COR-L47 (cell line): ENCODE measurements at regions not wholly inside any gene's neighbourhood (a gene's known extent, or its start where the extent isn't known, plus 50 kb on each side); places are given as distances from the start of the nearest gene placed in this dataset.
"Not testable (repeated sequence)": the region's sequence is repeated elsewhere in the genome, so short reads cannot be mapped to it uniquely, and the experiment has no call there.

Experiments used
- DNase-seq: peaks from one replicate; lab custom pipeline; 2025; lab: John Stamatoyannopoulos, UW

DNA sequence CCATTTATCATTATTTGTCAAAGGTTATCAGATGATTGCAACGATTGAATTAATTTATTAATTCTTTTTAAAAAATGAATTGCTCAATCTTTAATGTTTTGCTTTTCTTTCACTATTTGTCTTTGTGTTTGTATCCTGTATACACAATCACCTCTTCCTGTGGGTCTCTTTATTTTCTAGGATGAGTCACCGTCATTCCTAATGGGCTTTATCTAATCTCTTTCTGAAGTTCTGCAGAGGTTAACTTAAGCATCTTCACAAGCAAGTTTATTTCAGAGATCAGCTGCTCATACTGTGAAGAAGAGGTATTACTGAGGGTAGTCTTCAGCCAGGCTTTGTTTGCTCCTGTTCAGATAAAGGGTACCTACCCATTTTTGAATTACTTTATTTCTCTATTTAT is 323.9 kb downstream of the NNT start:
- DNase-seq = no peak

DNA sequence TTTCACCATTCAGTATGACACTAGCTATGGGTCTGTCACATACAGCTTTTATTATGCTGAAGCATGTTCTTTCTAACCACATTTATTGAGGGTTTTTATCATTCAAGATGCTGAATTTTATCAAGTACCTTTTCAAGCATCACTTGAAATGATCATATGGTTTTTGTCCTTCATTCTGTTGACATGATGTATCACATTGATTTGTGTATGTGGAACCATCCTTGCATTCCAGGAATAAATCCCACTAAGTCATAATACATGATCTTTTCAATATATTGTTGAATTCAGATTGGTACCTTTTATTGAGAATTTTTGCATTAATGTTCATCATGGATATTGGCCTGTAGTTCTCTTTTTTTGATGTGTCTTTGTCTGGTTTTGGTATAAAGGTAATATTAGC is 317.4 kb downstream of the NNT start:
- no peak for DNase-seq

DNA sequence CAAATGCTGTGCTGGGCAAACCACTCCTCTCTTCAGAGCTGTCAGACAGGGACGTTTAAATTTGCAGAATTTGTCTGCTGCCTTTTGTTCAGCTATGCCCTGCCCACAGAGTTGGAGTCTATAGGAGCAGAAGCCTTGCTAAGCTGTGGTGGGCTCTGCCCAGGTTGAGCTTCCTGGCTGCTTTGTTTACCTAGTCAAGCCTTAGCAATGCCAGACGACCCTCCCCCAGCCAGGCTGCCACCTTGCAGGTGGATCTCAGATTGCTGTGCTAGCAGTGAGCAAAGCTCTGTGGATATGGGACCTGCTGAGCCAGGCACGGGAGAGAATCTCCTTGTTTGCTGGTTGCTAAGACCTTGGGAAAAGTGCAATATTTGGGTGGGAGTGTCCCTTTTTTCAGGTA is 314.9 kb downstream of the NNT start:
- DNase-seq = no peak

- DNase-seq = no peak
Observed at GRCh38 chr5:43903129-43903528, 300.1 kb downstream of the NNT start.

- DNase-seq = no peak
Observed at GRCh38 chr5:43900974-43901373, 298.0 kb downstream of the NNT start.

DNA sequence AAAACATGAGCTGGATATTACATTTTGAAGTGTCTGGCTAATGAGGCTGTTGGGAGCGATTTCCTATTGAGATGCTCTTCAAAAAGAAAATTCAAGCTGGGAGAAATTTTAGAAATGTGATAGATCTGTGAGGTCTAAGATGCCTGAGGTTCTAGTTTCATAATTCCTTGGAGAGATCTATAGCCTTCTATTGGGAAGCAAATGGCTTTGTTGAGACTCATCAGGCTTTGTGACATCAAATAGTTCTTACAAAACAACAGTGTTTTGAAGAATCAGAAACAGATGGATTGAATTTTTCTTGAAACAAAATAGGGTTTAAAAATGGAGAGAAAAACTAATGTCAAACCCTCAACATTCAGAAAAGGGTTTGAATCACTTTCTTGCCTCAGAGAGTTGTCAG is 292.9 kb downstream of the NNT start:
- no peak for DNase-seq

- no peak for DNase-seq
Observed at GRCh38 chr5:43893951-43894684, 291.1 kb downstream of the NNT start.

DNA sequence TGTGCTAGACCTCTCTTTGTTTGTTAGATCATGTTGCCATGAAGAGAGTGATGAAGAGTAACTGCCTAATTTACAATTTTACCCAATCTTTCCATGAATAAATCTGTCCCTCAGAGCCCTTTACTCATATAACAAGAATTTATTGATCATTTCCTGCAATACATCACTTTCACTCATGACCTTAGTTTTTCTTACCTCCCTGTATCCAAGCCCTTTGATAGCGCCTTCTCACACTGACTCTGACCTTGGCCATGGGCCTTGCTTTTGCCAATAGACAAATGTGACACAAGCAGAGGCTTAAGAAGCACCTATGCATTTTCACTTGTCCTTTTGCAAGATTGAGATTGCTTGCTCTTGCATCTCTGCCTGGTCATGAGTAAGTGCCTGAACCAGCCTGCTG is 288.1 kb downstream of the NNT start:
- no peak for DNase-seq

- no peak for DNase-seq
Observed at GRCh38 chr5:43889233-43889632, 286.3 kb downstream of the NNT start.

- no peak for DNase-seq
Observed at GRCh38 chr5:43875741-43876140, 272.8 kb downstream of the NNT start.

GRCh38 chr5:43874772-43875171 is 271.8 kb downstream of the NNT start:
- DNase-seq = no peak

GRCh38 chr5:43873791-43874190 is 270.8 kb downstream of the NNT start:
- DNase-seq = no peak

DNA sequence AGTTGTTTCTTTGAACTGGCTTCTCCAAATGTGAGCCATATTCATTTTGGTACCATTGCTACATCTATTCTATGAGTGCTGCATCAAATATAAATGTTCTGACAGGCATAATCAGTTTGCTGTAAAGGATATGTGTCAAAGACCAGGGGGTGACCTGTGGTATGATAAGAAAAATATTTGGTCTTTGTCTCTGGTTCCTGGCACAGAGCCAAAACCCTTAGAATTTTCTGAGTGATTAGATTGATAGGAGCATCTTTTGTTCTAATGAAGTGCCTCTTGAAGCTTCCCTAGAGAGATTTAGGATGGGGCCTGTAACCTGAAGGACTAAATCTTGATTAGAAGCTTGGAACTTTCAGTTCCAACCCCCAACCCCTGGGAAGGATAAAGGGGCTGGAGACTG is 256.3 kb downstream of the NNT start:
- DNase-seq = no peak

GRCh38 chr5:43855452-43855851 is 252.5 kb downstream of the NNT start:
- DNase-seq = no peak

GRCh38 chr5:43854697-43855292 is 251.8 kb downstream of the NNT start:
- no peak for DNase-seq

DNA sequence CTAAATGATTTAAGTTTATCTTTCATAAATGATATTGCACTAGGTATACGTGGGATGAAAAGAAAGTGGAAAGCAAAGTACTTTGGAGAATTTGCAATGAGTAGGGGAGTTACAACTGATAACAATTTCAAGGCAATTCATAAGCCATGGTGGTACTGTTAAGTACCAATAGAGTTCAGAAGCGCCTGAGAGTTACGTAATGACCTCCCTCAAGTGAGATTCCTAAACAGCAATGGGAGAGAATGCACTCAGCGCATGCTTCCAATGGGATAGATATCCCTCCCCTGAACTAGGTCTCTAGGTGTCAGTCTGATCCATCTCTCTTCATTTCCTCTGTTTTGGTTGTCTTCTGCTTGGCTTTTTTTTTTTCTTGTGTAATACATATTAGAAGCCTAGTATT is 249.3 kb downstream of the NNT start:
- no peak for DNase-seq

DNA sequence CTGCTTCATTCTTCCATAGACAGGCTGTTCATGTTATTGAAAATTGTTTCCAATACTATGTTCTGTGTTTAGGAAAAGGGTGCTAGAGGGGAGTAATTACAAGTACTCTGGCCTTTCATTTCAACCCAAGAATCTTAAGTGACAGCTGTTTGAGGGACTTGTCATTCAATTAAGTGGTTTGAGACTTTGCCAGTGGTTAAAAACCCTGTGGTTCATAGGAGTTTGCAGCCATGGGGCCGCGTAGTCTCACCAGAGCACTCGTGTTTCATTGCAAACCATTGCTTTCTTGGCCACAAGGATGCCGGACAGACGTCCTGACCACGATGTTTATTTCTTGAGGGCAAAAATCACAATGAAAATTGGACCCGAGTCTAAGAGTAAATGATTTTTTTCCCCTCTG is 248.8 kb downstream of the NNT start:
- no peak for DNase-seq

- no peak for DNase-seq
Observed at GRCh38 chr5:43840424-43841125, 237.6 kb downstream of the NNT start.

- DNase-seq = no peak
Observed at GRCh38 chr5:43839218-43839617, 236.2 kb downstream of the NNT start.

GRCh38 chr5:43837996-43838395 is 235.0 kb downstream of the NNT start:
- DNase-seq = no peak

DNA sequence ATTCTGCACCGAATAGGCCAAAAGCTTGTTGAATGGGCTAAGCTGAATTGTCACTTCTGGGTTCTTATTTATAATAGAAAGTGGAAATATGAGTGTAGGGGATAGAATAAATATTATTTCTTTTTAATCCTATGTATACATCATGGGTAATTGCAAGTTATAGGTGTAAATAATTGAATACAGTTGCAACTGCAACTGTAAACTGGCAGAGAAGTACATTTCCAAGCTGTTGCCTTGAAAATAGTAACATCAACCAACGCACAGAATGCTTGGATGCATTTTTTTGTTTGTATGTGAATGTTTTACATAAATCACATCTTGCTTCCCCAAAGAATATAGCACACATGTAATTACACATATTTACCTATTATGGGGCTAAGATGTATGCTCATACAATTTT is 234.1 kb downstream of the NNT start:
- no peak for DNase-seq

DNA sequence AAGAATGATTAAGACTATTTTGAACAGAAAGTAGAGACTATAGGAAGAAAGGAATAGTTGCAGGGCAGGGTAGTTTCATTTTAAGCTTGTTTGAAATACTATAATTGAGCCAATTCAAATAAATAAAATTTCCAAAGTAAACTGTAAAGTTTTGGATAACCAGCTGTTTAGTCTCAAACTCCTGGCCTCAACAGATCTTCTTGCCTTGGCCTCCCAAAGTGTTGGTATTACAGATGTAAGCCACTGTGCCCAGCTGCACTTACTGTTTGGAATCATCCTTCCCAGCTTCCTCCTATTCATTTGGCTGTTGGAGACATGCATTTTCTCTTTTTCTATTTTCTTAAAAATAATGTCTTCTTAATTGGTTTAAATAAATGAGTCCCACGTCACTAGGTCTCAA is 231.0 kb downstream of the NNT start:
- DNase-seq = no peak

GRCh38 chr5:43824325-43824964 is 221.5 kb downstream of the NNT start:
- DNase-seq = not testable (repeated sequence)
